ENCODE measurements at regions not wholly inside any gene's neighbourhood (a gene's known extent, or its start where the extent isn't known, plus 50 kb on each side); places are given as distances from the start of the nearest gene placed in this dataset.
A peak's percentile ranks its signal among the peaks of the same experiment; 100 is the strongest.

- H3K27me3 ChIP-seq (ENCODE audit: control insufficient read depth in 2 of 2, insufficient read depth in 2 of 2, low read length in 2 of 2), result no peaks in the 10 kb centered on the region
- H3K9me3 ChIP-seq (ENCODE audit: control insufficient read depth in 2 of 2, low read length in 2 of 2), result no peaks in the 10 kb centered on the region
- peak overlapping the region; percentile 43 to 60 for H3K4me3 ChIP-seq (ENCODE audit: low read length in 2 of 2)
- peak overlapping the region; percentile 52 to 59 for H3K9ac ChIP-seq (ENCODE audit: low read depth in 1 of 2, low read length in 2 of 2)
- H3K4me1 ChIP-seq (ENCODE audit: control insufficient read depth in 2 of 2, insufficient read depth in 2 of 2, low read length in 2 of 2), result peaks cover 16 to 21% of the 10 kb centered on the region in 2 donors
- peak overlapping the region; percentile 16 to 25 for H3K27ac ChIP-seq (ENCODE audit: low read depth in 2 of 2, low read length in 2 of 2)
- H3K36me3 ChIP-seq (ENCODE audit: control insufficient read depth in 2 of 2, insufficient read depth in 2 of 2, low read length in 2 of 2), result no peaks in the 10 kb centered on the region
These were observed 419.4 kb downstream of the SOX9 start for GRCh38 chr17:72539981-72540897.

- Histone ChIP-seq H3K9me3 (ENCODE audit: control insufficient read depth in 2 of 2, low read length in 2 of 2) (no peaks in the 10 kb centered on the region), H3K4me3 (ENCODE audit: low read length in 2 of 2) (no peak overlapping the region), H3K36me3 (ENCODE audit: control insufficient read depth in 2 of 2, insufficient read depth in 2 of 2, low read length in 2 of 2) (peaks cover 0 to 2% of the 10 kb centered on the region in 2 donors), H3K9ac (ENCODE audit: low read depth in 1 of 2, low read length in 2 of 2) (no peak overlapping the region), H3K27ac (ENCODE audit: low read depth in 2 of 2, low read length in 2 of 2) (no peak overlapping the region), H3K27me3 (ENCODE audit: control insufficient read depth in 2 of 2, insufficient read depth in 2 of 2, low read length in 2 of 2) (no peaks in the 10 kb centered on the region), H3K4me1 (ENCODE audit: control insufficient read depth in 2 of 2, insufficient read depth in 2 of 2, low read length in 2 of 2) (peaks cover 13 to 21% of the 10 kb centered on the region in 2 donors)
These were observed 421.5 kb downstream of the SOX9 start for GRCh38 chr17:72542317-72542716.

- no peaks in the 10 kb centered on the region for H3K27me3 ChIP-seq (ENCODE audit: control insufficient read depth in 2 of 2, insufficient read depth in 2 of 2, low read length in 2 of 2)
- H3K4me1 ChIP-seq (ENCODE audit: control insufficient read depth in 2 of 2, insufficient read depth in 2 of 2, low read length in 2 of 2), result no peaks in the 10 kb centered on the region
- H3K4me3 ChIP-seq (ENCODE audit: low read length in 2 of 2), result no peak overlapping the region
- peaks cover 0 to 2% of the 10 kb centered on the region in 2 donors for H3K36me3 ChIP-seq (ENCODE audit: control insufficient read depth in 2 of 2, insufficient read depth in 2 of 2, low read length in 2 of 2)
- no peak overlapping the region for H3K27ac ChIP-seq (ENCODE audit: low read depth in 2 of 2, low read length in 2 of 2)
- no peaks in the 10 kb centered on the region for H3K9me3 ChIP-seq (ENCODE audit: control insufficient read depth in 2 of 2, low read length in 2 of 2)
- no peak overlapping the region for H3K9ac ChIP-seq (ENCODE audit: low read depth in 1 of 2, low read length in 2 of 2)
These were observed 424.9 kb downstream of the SOX9 start for GRCh38 chr17:72545766-72546165.

DNA sequence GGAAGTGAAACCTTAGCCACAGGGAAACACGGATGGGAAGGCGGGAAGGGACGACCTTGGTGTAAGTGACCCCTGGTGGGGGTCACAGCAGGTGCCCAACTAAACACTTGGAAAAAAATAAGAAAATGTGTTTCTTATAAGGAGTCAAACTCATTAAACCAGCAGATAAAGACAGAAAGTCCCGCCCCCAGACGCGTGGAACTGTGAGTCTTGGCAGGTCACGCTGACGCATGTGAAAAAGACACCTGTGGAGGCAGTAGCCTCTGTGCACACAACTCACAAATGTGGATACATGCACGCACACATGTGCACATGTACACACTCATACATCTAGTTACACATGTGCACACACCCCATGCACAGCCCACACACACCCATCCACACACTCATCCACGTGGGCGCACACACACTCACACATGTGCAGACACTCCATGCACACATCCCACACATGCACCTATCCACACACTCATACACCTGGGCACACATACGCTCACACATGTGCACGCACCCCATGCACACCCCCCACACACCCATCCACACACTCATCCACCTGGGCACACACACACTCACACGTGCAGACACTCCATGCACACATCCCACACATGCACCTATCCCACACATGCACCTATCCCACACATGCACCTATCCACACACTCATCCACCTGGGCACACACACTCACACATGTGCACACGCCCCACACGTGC, 432.4 kb downstream of the SOX9 start:
- no peak overlapping the region for H3K9ac ChIP-seq (ENCODE audit: low read depth in 1 of 2, low read length in 2 of 2)
- H3K4me1 ChIP-seq (ENCODE audit: control insufficient read depth in 2 of 2, insufficient read depth in 2 of 2, low read length in 2 of 2), result peaks cover 0 to 6% of the 10 kb centered on the region in 2 donors
- no peaks in the 10 kb centered on the region for H3K36me3 ChIP-seq (ENCODE audit: control insufficient read depth in 2 of 2, insufficient read depth in 2 of 2, low read length in 2 of 2)
- H3K27me3 ChIP-seq (ENCODE audit: control insufficient read depth in 2 of 2, insufficient read depth in 2 of 2, low read length in 2 of 2), result no peaks in the 10 kb centered on the region
- H3K4me3 ChIP-seq (ENCODE audit: low read length in 2 of 2), result no peak overlapping the region
- no peak overlapping the region for H3K27ac ChIP-seq (ENCODE audit: low read depth in 2 of 2, low read length in 2 of 2)
- H3K9me3 ChIP-seq (ENCODE audit: control insufficient read depth in 2 of 2, low read length in 2 of 2), result no peaks in the 10 kb centered on the region

DNA sequence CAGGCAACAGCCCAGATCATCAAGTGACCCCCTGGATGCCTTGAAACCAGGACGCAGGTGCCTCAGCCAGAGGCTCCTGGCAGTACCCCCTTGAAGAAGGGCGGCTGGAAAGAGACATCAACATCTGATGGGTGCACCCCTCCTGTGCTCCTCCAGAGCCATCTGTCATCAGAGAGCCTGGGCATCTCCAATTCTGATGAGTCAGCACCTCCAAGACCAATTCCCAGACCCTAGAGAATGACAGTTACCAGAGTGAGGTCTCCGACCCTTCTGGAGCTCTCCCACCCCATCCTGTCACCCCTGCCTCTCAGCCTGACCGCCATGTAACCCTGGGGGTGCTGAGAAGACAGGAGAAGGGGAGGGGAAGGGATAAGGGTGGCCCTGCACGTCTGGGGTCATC, 433.7 kb downstream of the SOX9 start:
- no peak overlapping the region for H3K27ac ChIP-seq (ENCODE audit: low read depth in 2 of 2, low read length in 2 of 2)
- H3K9ac ChIP-seq (ENCODE audit: low read depth in 1 of 2, low read length in 2 of 2), result no peak overlapping the region
- H3K27me3 ChIP-seq (ENCODE audit: control insufficient read depth in 2 of 2, insufficient read depth in 2 of 2, low read length in 2 of 2), result no peaks in the 10 kb centered on the region
- H3K36me3 ChIP-seq (ENCODE audit: control insufficient read depth in 2 of 2, insufficient read depth in 2 of 2, low read length in 2 of 2), result no peaks in the 10 kb centered on the region
- no peaks in the 10 kb centered on the region for H3K9me3 ChIP-seq (ENCODE audit: control insufficient read depth in 2 of 2, low read length in 2 of 2)
- peaks cover 0 to 6% of the 10 kb centered on the region in 2 donors for H3K4me1 ChIP-seq (ENCODE audit: control insufficient read depth in 2 of 2, insufficient read depth in 2 of 2, low read length in 2 of 2)
- H3K4me3 ChIP-seq (ENCODE audit: low read length in 2 of 2), result no peak overlapping the region

- H3K27ac ChIP-seq (ENCODE audit: low read depth in 2 of 2, low read length in 2 of 2), result no peak overlapping the region
- H3K27me3 ChIP-seq (ENCODE audit: control insufficient read depth in 2 of 2, insufficient read depth in 2 of 2, low read length in 2 of 2), result no peaks in the 10 kb centered on the region
- no peak overlapping the region for H3K9ac ChIP-seq (ENCODE audit: low read depth in 1 of 2, low read length in 2 of 2)
- no peak overlapping the region for H3K4me3 ChIP-seq (ENCODE audit: low read length in 2 of 2)
- no peaks in the 10 kb centered on the region for H3K36me3 ChIP-seq (ENCODE audit: control insufficient read depth in 2 of 2, insufficient read depth in 2 of 2, low read length in 2 of 2)
- no peaks in the 10 kb centered on the region for H3K9me3 ChIP-seq (ENCODE audit: control insufficient read depth in 2 of 2, low read length in 2 of 2)
- peaks cover 0 to 6% of the 10 kb centered on the region in 2 donors for H3K4me1 ChIP-seq (ENCODE audit: control insufficient read depth in 2 of 2, insufficient read depth in 2 of 2, low read length in 2 of 2)
These were observed 434.2 kb downstream of the SOX9 start for GRCh38 chr17:72555052-72555451.

DNA sequence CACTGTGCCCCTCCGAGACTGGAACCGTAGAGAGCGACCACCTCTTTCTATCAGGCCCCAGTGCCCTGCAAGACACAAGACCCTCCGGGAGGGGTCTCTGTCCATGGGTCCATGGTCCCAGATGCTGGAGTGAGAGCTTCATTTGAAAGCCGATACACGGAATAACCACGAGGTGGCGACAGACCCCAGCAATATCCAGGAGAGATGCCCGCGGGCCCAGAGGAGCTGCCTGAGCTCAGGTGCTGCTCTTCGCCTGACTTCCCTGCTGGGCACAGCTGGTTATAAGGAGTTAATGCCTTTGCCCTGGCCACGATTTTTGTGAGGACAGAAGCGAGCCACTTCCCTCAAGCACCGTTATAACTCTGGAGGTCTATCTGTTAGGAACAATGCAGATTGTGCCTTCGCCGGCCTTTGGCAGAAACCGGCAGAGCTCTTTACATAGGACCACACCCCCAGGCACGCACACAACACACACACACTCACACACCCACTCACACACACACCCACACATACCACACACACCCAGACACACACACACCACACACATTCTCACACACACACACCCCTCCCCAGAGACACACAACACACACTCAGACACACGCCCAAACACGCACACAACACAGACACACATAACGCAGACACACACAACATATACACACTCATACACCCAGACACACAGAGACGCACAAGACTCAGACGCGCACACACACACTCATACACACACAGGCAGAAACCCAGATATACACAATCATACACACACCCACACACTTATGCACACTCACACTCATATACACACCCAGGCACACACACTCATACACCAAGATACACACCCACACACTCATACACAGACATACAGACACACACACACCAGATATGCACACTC, 436.4 kb downstream of the SOX9 start:
- Histone ChIP-seq H3K27me3 (ENCODE audit: control insufficient read depth in 2 of 2, insufficient read depth in 2 of 2, low read length in 2 of 2) (no peaks in the 10 kb centered on the region), H3K9me3 (ENCODE audit: control insufficient read depth in 2 of 2, low read length in 2 of 2) (no peaks in the 10 kb centered on the region), H3K27ac (ENCODE audit: low read depth in 2 of 2, low read length in 2 of 2) (no peak overlapping the region), H3K36me3 (ENCODE audit: control insufficient read depth in 2 of 2, insufficient read depth in 2 of 2, low read length in 2 of 2) (no peaks in the 10 kb centered on the region), H3K4me3 (ENCODE audit: low read length in 2 of 2) (no peak overlapping the region), H3K4me1 (ENCODE audit: control insufficient read depth in 2 of 2, insufficient read depth in 2 of 2, low read length in 2 of 2) (peaks cover 14 to 19% of the 10 kb centered on the region in 2 donors), H3K9ac (ENCODE audit: low read depth in 1 of 2, low read length in 2 of 2) (no peak overlapping the region)

DNA sequence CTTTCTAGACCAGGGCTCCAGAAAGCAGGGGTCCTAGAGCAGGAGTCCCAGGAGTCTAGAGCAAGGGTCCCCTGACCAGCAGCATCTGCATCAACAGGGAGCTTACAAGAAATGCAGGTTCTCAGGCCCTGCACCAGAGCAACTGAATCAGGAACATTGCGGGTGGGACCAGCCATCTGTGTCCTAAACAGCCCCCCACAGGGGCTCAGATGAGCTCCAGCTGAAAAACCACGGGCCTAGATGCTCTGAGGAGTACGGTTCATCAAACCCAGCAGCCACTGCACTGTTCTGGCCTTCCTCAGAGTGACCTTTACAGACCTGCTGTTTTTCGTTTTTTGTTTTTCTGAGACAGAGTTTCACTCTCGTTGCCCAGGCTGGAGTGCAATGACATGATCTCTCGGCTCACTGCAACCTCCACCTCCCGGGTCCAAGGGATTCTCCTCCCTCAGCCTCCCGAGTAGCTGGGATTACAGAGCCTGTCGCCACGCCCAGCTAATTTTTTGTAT, 438.2 kb downstream of the SOX9 start:
- H3K4me1 ChIP-seq (ENCODE audit: control insufficient read depth in 2 of 2, insufficient read depth in 2 of 2, low read length in 2 of 2), result peaks cover 19 to 24% of the 10 kb centered on the region in 2 donors
- no peaks in the 10 kb centered on the region for H3K27me3 ChIP-seq (ENCODE audit: control insufficient read depth in 2 of 2, insufficient read depth in 2 of 2, low read length in 2 of 2)
- no peak overlapping the region for H3K9ac ChIP-seq (ENCODE audit: low read depth in 1 of 2, low read length in 2 of 2)
- H3K9me3 ChIP-seq (ENCODE audit: control insufficient read depth in 2 of 2, low read length in 2 of 2), result no peaks in the 10 kb centered on the region
- no peak overlapping the region for H3K27ac ChIP-seq (ENCODE audit: low read depth in 2 of 2, low read length in 2 of 2)
- no peaks in the 10 kb centered on the region for H3K36me3 ChIP-seq (ENCODE audit: control insufficient read depth in 2 of 2, insufficient read depth in 2 of 2, low read length in 2 of 2)
- no peak overlapping the region for H3K4me3 ChIP-seq (ENCODE audit: low read length in 2 of 2)

- Histone ChIP-seq H3K4me1 (ENCODE audit: control insufficient read depth in 2 of 2, insufficient read depth in 2 of 2, low read length in 2 of 2) (peaks cover 19 to 24% of the 10 kb centered on the region in 2 donors), H3K9me3 (ENCODE audit: control insufficient read depth in 2 of 2, low read length in 2 of 2) (no peaks in the 10 kb centered on the region), H3K4me3 (ENCODE audit: low read length in 2 of 2) (peak overlapping the region; percentile 14 to 26), H3K36me3 (ENCODE audit: control insufficient read depth in 2 of 2, insufficient read depth in 2 of 2, low read length in 2 of 2) (no peaks in the 10 kb centered on the region), H3K27me3 (ENCODE audit: control insufficient read depth in 2 of 2, insufficient read depth in 2 of 2, low read length in 2 of 2) (no peaks in the 10 kb centered on the region), H3K27ac (ENCODE audit: low read depth in 2 of 2, low read length in 2 of 2) (peak overlapping the region; percentile 53 to 74), H3K9ac (ENCODE audit: low read depth in 1 of 2, low read length in 2 of 2) (peak overlapping the region; percentile 26 to 56)
These were observed 439.8 kb downstream of the SOX9 start for GRCh38 chr17:72560303-72561247.

Data from mucosa of rectum (tissue), 2 donors.